GM12878 (cell line): ENCODE measurements at regions not wholly inside any gene's neighbourhood (a gene's known extent, or its start where the extent isn't known, plus 50 kb on each side); places are given as distances from the start of the nearest gene placed in this dataset.

Experiments
- ZSCAN29 ChIP-seq: fragments of 450-650 bp; IDR thresholded peaks from 2 replicates; pipeline ENCODE4 v1.6.1; 2017; ENCODE audit warnings: mild to moderate bottlenecking, moderate library complexity
- TF ChIP-seq, protein P1 (sequence below): IDR thresholded peaks from 2 replicates; pipeline ENCODE4 v1.6.1; 2012; ENCODE audit warnings: mild to moderate bottlenecking, low read depth, low read length
- TF ChIP-seq, protein P2 (sequence below): fragments of 450-650 bp; IDR thresholded peaks from 2 replicates; pipeline ENCODE4 v1.6.1; 2018; ENCODE audit warnings: borderline replicate concordance, mild to moderate bottlenecking; ENCODE audit not compliant: partially characterized antibody
- TF ChIP-seq, protein P3 (sequence below): fragments of 450-650 bp; formaldehyde crosslinking; IDR thresholded peaks from 2 replicates; pipeline ENCODE4 v1.4.0; 2020; ENCODE audit warnings: mild to moderate bottlenecking, moderate library complexity

DNA sequence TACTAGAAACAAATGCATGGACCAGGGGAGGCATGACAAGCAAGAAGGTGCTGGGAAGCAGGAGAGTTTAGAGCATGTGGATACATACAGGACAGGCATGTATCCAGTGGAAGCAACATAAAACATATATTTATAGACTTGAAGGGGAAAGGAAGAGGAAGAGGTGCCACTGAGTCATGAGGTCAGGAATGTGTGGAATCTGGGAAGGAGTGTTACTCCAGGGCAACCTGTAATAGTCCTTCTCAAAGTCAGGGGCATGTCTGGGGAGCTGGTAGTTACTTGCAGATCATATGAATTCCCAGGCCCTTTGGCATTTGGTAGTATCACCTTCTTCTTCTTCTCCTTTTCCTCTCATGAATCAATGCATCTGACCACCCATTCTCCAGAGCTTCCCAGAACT, 246.6 kb downstream of the XPNPEP1 start (continued):
- TF ChIP-seq, protein P1, sequence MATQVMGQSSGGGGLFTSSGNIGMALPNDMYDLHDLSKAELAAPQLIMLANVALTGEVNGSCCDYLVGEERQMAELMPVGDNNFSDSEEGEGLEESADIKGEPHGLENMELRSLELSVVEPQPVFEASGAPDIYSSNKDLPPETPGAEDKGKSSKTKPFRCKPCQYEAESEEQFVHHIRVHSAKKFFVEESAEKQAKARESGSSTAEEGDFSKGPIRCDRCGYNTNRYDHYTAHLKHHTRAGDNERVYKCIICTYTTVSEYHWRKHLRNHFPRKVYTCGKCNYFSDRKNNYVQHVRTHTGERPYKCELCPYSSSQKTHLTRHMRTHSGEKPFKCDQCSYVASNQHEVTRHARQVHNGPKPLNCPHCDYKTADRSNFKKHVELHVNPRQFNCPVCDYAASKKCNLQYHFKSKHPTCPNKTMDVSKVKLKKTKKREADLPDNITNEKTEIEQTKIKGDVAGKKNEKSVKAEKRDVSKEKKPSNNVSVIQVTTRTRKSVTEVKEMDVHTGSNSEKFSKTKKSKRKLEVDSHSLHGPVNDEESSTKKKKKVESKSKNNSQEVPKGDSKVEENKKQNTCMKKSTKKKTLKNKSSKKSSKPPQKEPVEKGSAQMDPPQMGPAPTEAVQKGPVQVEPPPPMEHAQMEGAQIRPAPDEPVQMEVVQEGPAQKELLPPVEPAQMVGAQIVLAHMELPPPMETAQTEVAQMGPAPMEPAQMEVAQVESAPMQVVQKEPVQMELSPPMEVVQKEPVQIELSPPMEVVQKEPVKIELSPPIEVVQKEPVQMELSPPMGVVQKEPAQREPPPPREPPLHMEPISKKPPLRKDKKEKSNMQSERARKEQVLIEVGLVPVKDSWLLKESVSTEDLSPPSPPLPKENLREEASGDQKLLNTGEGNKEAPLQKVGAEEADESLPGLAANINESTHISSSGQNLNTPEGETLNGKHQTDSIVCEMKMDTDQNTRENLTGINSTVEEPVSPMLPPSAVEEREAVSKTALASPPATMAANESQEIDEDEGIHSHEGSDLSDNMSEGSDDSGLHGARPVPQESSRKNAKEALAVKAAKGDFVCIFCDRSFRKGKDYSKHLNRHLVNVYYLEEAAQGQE, result no peak
- TF ChIP-seq, protein P2, sequence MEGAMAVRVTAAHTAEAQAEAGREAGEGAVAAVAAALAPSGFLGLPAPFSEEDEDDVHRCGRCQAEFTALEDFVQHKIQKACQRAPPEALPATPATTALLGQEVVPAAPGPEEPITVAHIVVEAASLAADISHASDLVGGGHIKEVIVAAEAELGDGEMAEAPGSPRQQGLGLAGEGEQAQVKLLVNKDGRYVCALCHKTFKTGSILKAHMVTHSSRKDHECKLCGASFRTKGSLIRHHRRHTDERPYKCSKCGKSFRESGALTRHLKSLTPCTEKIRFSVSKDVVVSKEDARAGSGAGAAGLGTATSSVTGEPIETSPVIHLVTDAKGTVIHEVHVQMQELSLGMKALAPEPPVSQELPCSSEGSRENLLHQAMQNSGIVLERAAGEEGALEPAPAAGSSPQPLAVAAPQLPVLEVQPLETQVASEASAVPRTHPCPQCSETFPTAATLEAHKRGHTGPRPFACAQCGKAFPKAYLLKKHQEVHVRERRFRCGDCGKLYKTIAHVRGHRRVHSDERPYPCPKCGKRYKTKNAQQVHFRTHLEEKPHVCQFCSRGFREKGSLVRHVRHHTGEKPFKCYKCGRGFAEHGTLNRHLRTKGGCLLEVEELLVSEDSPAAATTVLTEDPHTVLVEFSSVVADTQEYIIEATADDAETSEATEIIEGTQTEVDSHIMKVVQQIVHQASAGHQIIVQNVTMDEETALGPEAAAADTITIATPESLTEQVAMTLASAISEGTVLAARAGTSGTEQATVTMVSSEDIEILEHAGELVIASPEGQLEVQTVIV, result no peak
- TF ChIP-seq, protein P3, sequence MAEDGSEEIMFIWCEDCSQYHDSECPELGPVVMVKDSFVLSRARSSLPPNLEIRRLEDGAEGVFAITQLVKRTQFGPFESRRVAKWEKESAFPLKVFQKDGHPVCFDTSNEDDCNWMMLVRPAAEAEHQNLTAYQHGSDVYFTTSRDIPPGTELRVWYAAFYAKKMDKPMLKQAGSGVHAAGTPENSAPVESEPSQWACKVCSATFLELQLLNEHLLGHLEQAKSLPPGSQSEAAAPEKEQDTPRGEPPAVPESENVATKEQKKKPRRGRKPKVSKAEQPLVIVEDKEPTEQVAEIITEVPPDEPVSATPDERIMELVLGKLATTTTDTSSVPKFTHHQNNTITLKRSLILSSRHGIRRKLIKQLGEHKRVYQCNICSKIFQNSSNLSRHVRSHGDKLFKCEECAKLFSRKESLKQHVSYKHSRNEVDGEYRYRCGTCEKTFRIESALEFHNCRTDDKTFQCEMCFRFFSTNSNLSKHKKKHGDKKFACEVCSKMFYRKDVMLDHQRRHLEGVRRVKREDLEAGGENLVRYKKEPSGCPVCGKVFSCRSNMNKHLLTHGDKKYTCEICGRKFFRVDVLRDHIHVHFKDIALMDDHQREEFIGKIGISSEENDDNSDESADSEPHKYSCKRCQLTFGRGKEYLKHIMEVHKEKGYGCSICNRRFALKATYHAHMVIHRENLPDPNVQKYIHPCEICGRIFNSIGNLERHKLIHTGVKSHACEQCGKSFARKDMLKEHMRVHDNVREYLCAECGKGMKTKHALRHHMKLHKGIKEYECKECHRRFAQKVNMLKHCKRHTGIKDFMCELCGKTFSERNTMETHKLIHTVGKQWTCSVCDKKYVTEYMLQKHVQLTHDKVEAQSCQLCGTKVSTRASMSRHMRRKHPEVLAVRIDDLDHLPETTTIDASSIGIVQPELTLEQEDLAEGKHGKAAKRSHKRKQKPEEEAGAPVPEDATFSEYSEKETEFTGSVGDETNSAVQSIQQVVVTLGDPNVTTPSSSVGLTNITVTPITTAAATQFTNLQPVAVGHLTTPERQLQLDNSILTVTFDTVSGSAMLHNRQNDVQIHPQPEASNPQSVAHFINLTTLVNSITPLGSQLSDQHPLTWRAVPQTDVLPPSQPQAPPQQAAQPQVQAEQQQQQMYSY (CRISPR knock-in tag), result no peak
- TF ChIP-seq ZSCAN29, result no peak
- TF ChIP-seq, all 136 proteins: peak for 0
